ENCODE measurements at regions not wholly inside any gene's neighbourhood (a gene's known extent, or its start where the extent isn't known, plus 50 kb on each side); places are given as distances from the start of the nearest gene placed in this dataset.

DNA sequence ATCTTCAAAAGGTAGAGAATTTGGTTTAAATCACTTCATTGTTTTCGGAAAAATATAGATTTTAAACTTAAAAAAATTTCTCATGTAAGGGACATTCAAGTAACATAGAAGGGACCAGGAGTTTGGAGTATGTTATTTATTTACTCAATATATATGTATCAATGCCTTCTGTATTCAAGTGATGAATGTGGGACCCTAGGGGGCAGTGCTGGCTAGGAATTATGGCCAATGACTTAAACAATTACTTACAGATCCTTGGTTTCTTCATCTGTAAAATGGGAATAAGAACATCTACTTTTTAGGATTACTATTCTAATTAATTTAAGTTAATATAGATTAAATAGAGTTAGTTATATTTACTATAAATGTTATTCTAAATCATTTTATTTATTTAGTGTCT lies 886.3 kb upstream of the RBFOX1 start:
- in situ Hi-C loops (cut with MboI; ENCODE audit: low sequenced_read_pairs, unreplicated experiment) = no loop called here
- TF ChIP-seq, protein P1, sequence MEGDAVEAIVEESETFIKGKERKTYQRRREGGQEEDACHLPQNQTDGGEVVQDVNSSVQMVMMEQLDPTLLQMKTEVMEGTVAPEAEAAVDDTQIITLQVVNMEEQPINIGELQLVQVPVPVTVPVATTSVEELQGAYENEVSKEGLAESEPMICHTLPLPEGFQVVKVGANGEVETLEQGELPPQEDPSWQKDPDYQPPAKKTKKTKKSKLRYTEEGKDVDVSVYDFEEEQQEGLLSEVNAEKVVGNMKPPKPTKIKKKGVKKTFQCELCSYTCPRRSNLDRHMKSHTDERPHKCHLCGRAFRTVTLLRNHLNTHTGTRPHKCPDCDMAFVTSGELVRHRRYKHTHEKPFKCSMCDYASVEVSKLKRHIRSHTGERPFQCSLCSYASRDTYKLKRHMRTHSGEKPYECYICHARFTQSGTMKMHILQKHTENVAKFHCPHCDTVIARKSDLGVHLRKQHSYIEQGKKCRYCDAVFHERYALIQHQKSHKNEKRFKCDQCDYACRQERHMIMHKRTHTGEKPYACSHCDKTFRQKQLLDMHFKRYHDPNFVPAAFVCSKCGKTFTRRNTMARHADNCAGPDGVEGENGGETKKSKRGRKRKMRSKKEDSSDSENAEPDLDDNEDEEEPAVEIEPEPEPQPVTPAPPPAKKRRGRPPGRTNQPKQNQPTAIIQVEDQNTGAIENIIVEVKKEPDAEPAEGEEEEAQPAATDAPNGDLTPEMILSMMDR (IDR thresholded peaks at IDR 0.05; ENCODE audit: borderline replicate concordance, control extremely low read depth, extremely low read depth, insufficient read depth, missing control alignments) = no peak
- no peak for DNase-seq (ENCODE audit: low spot score)

DNA sequence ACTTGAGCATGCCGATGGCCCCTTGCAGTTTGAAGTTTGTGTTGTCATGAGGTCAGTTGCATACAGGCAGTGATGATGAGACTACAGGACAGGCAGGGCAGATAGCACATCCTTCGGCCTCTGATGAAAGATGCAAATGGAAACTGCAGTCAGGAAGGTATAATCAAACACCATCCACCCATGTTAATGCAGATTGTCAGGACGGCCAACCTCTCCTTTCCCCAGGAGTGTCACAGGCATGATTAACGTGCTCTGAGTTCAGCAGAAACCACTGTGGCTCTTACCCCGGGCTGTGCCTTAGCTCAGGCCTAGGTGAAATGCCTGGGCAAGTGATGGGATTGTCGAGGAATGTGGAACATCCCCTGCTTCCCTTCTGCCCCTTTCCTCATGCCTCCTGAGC lies 893.5 kb upstream of the RBFOX1 start:
- in situ Hi-C loops (cut with MboI; ENCODE audit: low sequenced_read_pairs, unreplicated experiment) = no loop called here
- no peak for DNase-seq (ENCODE audit: low spot score)
- TF ChIP-seq, protein P1 (IDR thresholded peaks at IDR 0.05; ENCODE audit: borderline replicate concordance, control extremely low read depth, extremely low read depth, insufficient read depth, missing control alignments) = no peak

DNA sequence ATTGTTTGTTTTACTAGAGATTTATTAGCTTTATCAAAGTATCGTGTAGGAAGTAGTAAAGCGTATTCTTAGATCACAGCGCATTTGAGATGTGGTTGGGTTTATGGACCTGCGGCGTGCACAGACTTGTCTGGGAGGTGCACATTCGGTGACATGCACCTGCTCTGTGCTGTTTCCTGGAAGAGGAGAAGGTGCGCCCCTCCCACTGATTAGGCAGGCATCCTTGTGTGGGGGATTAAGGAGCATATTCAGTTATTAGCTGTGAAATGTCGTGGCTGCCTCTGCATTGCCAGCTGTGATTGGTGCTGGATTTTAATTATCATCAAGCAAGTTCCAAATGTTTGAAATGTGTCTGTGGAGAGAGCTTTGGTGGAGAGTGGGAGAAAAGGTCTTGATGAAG lies 903.8 kb upstream of the RBFOX1 start:
- TF ChIP-seq, protein P1 (IDR thresholded peaks at IDR 0.05; ENCODE audit: borderline replicate concordance, control extremely low read depth, extremely low read depth, insufficient read depth, missing control alignments) = no peak
- DNase-seq (ENCODE audit: low spot score) = no peak
- in situ Hi-C loops (cut with MboI; ENCODE audit: low sequenced_read_pairs, unreplicated experiment) = no loop called here

GRCh38 chr16:6427621-6428020 lies 905.0 kb upstream of the RBFOX1 start:
- in situ Hi-C loops (cut with MboI; ENCODE audit: low sequenced_read_pairs, unreplicated experiment) = no loop called here
- TF ChIP-seq, protein P1 (IDR thresholded peaks at IDR 0.05; ENCODE audit: borderline replicate concordance, control extremely low read depth, extremely low read depth, insufficient read depth, missing control alignments) = no peak
- no peak for DNase-seq (ENCODE audit: low spot score)

GRCh38 chr16:6407596-6407995 lies 925.0 kb upstream of the RBFOX1 start:
- in situ Hi-C loops (cut with MboI; ENCODE audit: low sequenced_read_pairs, unreplicated experiment) = no loop called here
- TF ChIP-seq, protein P1 (IDR thresholded peaks at IDR 0.05; ENCODE audit: borderline replicate concordance, control extremely low read depth, extremely low read depth, insufficient read depth, missing control alignments) = no peak
- no peak for DNase-seq (ENCODE audit: low spot score)

GRCh38 chr16:6406028-6406427 lies 926.6 kb upstream of the RBFOX1 start:
- in situ Hi-C loops (cut with MboI; ENCODE audit: low sequenced_read_pairs, unreplicated experiment) = no loop called here

More at GRCh38 chr16:6406028-6406427, 926.6 kb upstream of the RBFOX1 start:
- DNase-seq (ENCODE audit: low spot score) = no peak
- TF ChIP-seq, protein P1 (IDR thresholded peaks at IDR 0.05; ENCODE audit: borderline replicate concordance, control extremely low read depth, extremely low read depth, insufficient read depth, missing control alignments) = no peak

Measured in GM13976 (cell line).